HG03025 (cell line): ENCODE measurements at regions not wholly inside any gene's neighbourhood (a gene's known extent, or its start where the extent isn't known, plus 50 kb on each side); places are given as distances from the start of the nearest gene placed in this dataset.

Experiments used
- ATAC-seq: cut with Tn5 transposase; IDR thresholded peaks from one replicate; pipeline ENCODE4 v1.9.1; 2021; ENCODE audit warnings: mild to moderate bottlenecking, moderate library complexity; ENCODE audit not compliant: unreplicated experiment, low FRiP score

DNA sequence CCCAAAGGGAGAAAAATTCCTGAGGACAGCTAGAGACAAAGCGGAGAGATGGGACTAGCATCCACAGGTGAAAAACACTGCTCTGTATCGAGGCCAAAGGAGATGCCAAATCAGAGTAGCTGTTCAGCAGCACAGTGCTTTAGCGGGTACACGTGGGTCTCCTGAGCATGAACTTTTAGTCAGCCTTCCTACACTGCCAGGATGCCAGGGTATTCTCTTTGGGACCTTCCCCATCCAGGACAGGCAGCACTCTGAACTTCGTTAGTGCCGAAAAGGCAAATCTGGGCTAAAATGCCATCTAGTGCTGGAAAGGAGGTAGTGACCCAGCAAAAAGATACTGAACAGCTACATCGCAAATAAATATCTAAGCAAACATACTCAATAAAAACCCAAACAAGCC, 64.9 kb downstream of the C6orf58 start:
- peak; percentile 68 for ATAC-seq
